Tibial nerve (tissue), 4 donors: ENCODE measurements at regions not wholly inside any gene's neighbourhood (a gene's known extent, or its start where the extent isn't known, plus 50 kb on each side); places are given as distances from the start of the nearest gene placed in this dataset.

Source experiments
- DNase-seq, 2 donors: peaks; one replicate each; pipeline ENCODE4 v3.0.0-alpha.2; 2019; ENCODE audit warnings: low spot score in 2 of 2
- H3K27ac ChIP-seq, 4 donors: fragments of 200-600 bp; sonication (generic) in 3 of 4; one replicate each; pipeline ENCODE4 v1.5.1; 2017 to 2019; ENCODE audit warnings: mild to moderate bottlenecking in 1 of 4
- H3K27me3 ChIP-seq, 2 donors: fragments of 200-600 bp; sonication (generic) in 1 of 2; one replicate each; pipeline versions ENCODE4 v1.5.1 to v1.6.0; 2017 to 2019
- H3K36me3 ChIP-seq, 3 donors: fragments of 200-600 bp; sonication (generic); one replicate each; pipeline ENCODE4 v1.5.1; 2018 to 2019
- H3K4me1 ChIP-seq, 4 donors: fragments of 200-600 bp; sonication (generic) in 3 of 4; one replicate each; pipeline ENCODE4 v1.5.1; 2017 to 2019
- H3K4me3 ChIP-seq, 4 donors: fragments of 200-600 bp; sonication (generic) in 3 of 4; one replicate each; pipeline ENCODE4 v1.5.1; 2017 to 2019; ENCODE audit warnings: mild to moderate bottlenecking in 1 of 4, moderate library complexity in 1 of 4
- H3K9me3 ChIP-seq, 4 donors: fragments of 200-600 bp; sonication (generic) in 3 of 4; one replicate each; pipeline ENCODE4 v1.5.1; 2017 to 2019
- CTCF ChIP-seq, 5 experiments: fragments of 200-600 bp in 3 of 5; fragments of 450-650 bp in 2 of 5; sonication (generic) in 3 of 5; IDR thresholded peaks; one replicate each; pipeline ENCODE4 v1.5.1; 2016 to 2019; ENCODE audit warnings: antibody characterized with exemption in 5 of 5, mild to moderate bottlenecking in 3 of 5, moderate library complexity in 2 of 5
- EP300 ChIP-seq, 2 donors: sonication (generic); formaldehyde crosslinking; IDR thresholded peaks; one replicate each; pipeline ENCODE4 v1.6.1; 2017; ENCODE audit warnings: antibody characterized with exemption in 2 of 2, mild to moderate bottlenecking in 1 of 2
- POLR2A ChIP-seq, 2 donors: fragments of 450-650 bp; IDR thresholded peaks; one replicate each; pipeline ENCODE4 v1.6.1; 2017; ENCODE audit warnings: antibody characterized with exemption in 2 of 2, mild to moderate bottlenecking in 2 of 2, moderate library complexity in 2 of 2
- WGBS, 2 donors: methylation state at CpG; one replicate each; pipeline ENCODE4 v1.1.5; 2018; 5-methylcytosine and 5-hydroxymethylcytosine counted together

GRCh38 chr4:45831692-45832091, 292.2 kb downstream of the GABRG1 start:
- Histone ChIP-seq H3K36me3 (no peaks in the 10 kb centered on the region), H3K4me3 (no peak overlapping the region), H3K9me3 (peaks cover 0 to 7% (median 0%) of the 10 kb centered on the region in 4 donors), H3K27me3 (no peaks in the 10 kb centered on the region), H3K27ac (peak overlapping the region in 1 of 4 donors; percentile 64), H3K4me1 (no peaks in the 10 kb centered on the region)
- DNase-seq: no peak
- TF ChIP-seq EP300 (IDR thresholded peaks at IDR 0.05): peak in 1 of 2 donors; percentile 17
- no peak for TF ChIP-seq POLR2A (IDR thresholded peaks at IDR 0.05)
- no peak for TF ChIP-seq CTCF (IDR thresholded peaks at IDR 0.05)
- WGBS, 2 donors: 38 to 49% methylated on average over 2 of the region's 2 CpGs

GRCh38 chr4:45803994-45804393, 319.9 kb downstream of the GABRG1 start:
- no peak for DNase-seq
- Histone ChIP-seq H3K9me3 (no peaks in the 10 kb centered on the region), H3K27me3 (no peaks in the 10 kb centered on the region), H3K36me3 (no peaks in the 10 kb centered on the region), H3K4me3 (no peak overlapping the region), H3K27ac (no peak overlapping the region), H3K4me1 (no peaks in the 10 kb centered on the region)
- 80 to 91% methylated on average over 2 of the region's 2 CpGs for WGBS, 2 donors
- TF ChIP-seq POLR2A (IDR thresholded peaks at IDR 0.05) (no peak), CTCF (IDR thresholded peaks at IDR 0.05) (no peak), EP300 (IDR thresholded peaks at IDR 0.05) (no peak)

GRCh38 chr4:45795135-45795534, 328.7 kb downstream of the GABRG1 start:
- Histone ChIP-seq H3K4me3 (no peak overlapping the region), H3K27me3 (no peaks in the 10 kb centered on the region), H3K27ac (peak overlapping the region in 2 of 4 donors; percentile 29 to 52), H3K4me1 (peaks cover 0 to 10% (median 0%) of the 10 kb centered on the region in 4 donors), H3K9me3 (no peaks in the 10 kb centered on the region), H3K36me3 (no peaks in the 10 kb centered on the region)
- TF ChIP-seq EP300 (IDR thresholded peaks at IDR 0.05) (no peak), CTCF (IDR thresholded peaks at IDR 0.05) (no peak), POLR2A (IDR thresholded peaks at IDR 0.05) (no peak)
- DNase-seq: peak in 1 of 2 donors; percentile 5
- WGBS, 2 donors: 16 to 21% methylated on average over 6 of the region's 6 CpGs

GRCh38 chr4:45778514-45778913, 345.3 kb downstream of the GABRG1 start:
- H3K4me1 ChIP-seq: no peaks in the 10 kb centered on the region
- no peaks in the 10 kb centered on the region for H3K36me3 ChIP-seq
- no peaks in the 10 kb centered on the region for H3K27me3 ChIP-seq
- TF ChIP-seq CTCF (IDR thresholded peaks at IDR 0.05) (no peak), POLR2A (IDR thresholded peaks at IDR 0.05) (no peak), EP300 (IDR thresholded peaks at IDR 0.05) (no peak)
- no peak overlapping the region for H3K27ac ChIP-seq
- WGBS, 2 donors: 45 to 48% methylated on average over 1 of the region's 1 CpG
- no peak for DNase-seq
- H3K9me3 ChIP-seq: peaks cover 0 to 7% (median 0%) of the 10 kb centered on the region in 4 donors
- H3K4me3 ChIP-seq: no peak overlapping the region

GRCh38 chr4:45776146-45776545, 347.7 kb downstream of the GABRG1 start:
- Histone ChIP-seq H3K27me3 (no peaks in the 10 kb centered on the region), H3K27ac (no peak overlapping the region), H3K4me1 (no peaks in the 10 kb centered on the region), H3K4me3 (no peak overlapping the region), H3K9me3 (no peaks in the 10 kb centered on the region), H3K36me3 (no peaks in the 10 kb centered on the region)
- no peak for TF ChIP-seq EP300 (IDR thresholded peaks at IDR 0.05)
- TF ChIP-seq POLR2A (IDR thresholded peaks at IDR 0.05): no peak
- no peak for TF ChIP-seq CTCF (IDR thresholded peaks at IDR 0.05)
- no peak for DNase-seq
- 88 to 91% methylated on average over 2 of the region's 2 CpGs for WGBS, 2 donors
